ENCODE measurements at regions not wholly inside any gene's neighbourhood (a gene's known extent, or its start where the extent isn't known, plus 50 kb on each side); places are given as distances from the start of the nearest gene placed in this dataset.

DNA sequence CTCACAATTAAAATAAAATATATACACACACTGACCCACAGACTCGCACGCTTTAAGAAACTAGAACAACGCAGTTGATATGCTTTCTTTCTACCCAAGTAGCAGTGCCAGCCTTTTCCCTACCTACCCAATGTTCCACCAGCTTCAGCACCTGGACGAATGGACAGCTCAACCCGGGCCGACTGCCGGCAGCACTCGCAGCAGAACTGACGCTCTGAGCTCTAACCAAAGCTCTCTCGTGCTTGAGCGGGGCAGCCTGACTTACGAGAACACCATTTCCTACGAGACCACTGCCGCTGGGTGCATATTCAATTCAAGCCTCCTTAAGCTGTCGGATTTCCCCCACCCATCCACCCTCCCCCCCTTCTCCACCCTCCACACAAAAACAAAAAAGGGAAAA is 127.4 kb upstream of the DPYD start (continued):
- TF ChIP-seq, protein P1, sequence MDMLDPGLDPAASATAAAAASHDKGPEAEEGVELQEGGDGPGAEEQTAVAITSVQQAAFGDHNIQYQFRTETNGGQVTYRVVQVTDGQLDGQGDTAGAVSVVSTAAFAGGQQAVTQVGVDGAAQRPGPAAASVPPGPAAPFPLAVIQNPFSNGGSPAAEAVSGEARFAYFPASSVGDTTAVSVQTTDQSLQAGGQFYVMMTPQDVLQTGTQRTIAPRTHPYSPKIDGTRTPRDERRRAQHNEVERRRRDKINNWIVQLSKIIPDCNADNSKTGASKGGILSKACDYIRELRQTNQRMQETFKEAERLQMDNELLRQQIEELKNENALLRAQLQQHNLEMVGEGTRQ (IDR thresholded peaks at IDR 0.05; ENCODE audit: borderline replicate concordance, low read depth, low read length): no peak
- no peak for TF ChIP-seq GATA2 (CRISPR knock-in tag; IDR thresholded peaks at IDR 0.05)
- peak; percentile 77; the same call in 1 of the 2 replicates for TF ChIP-seq TAF1 (IDR thresholded peaks at IDR 0.05; ENCODE audit: borderline replicate concordance, low read depth, low read length)
- TF ChIP-seq RFX5 (IDR thresholded peaks at IDR 0.05; ENCODE audit: low read length): no peak
- TF ChIP-seq EZH2phosphoT487 (IDR thresholded peaks at IDR 0.05; ENCODE audit: borderline replicate concordance, low read depth): no peak
- TF ChIP-seq FOSL2 (IDR thresholded peaks at IDR 0.05; ENCODE audit: borderline replicate concordance, low read depth): no peak
- no peak for TF ChIP-seq EP300 (IDR thresholded peaks at IDR 0.05; ENCODE audit: borderline replicate concordance in 1 of 2, low read depth in 1 of 2, low read length in 1 of 2)
- no peak for TF ChIP-seq FOXJ3 (CRISPR knock-in tag; IDR thresholded peaks at IDR 0.05)
- TF ChIP-seq, protein P2, sequence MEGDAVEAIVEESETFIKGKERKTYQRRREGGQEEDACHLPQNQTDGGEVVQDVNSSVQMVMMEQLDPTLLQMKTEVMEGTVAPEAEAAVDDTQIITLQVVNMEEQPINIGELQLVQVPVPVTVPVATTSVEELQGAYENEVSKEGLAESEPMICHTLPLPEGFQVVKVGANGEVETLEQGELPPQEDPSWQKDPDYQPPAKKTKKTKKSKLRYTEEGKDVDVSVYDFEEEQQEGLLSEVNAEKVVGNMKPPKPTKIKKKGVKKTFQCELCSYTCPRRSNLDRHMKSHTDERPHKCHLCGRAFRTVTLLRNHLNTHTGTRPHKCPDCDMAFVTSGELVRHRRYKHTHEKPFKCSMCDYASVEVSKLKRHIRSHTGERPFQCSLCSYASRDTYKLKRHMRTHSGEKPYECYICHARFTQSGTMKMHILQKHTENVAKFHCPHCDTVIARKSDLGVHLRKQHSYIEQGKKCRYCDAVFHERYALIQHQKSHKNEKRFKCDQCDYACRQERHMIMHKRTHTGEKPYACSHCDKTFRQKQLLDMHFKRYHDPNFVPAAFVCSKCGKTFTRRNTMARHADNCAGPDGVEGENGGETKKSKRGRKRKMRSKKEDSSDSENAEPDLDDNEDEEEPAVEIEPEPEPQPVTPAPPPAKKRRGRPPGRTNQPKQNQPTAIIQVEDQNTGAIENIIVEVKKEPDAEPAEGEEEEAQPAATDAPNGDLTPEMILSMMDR (IDR thresholded peaks at IDR 0.05): peak; percentile 8; the same call in 1 of the 2 replicates
- TF ChIP-seq, protein P3, sequence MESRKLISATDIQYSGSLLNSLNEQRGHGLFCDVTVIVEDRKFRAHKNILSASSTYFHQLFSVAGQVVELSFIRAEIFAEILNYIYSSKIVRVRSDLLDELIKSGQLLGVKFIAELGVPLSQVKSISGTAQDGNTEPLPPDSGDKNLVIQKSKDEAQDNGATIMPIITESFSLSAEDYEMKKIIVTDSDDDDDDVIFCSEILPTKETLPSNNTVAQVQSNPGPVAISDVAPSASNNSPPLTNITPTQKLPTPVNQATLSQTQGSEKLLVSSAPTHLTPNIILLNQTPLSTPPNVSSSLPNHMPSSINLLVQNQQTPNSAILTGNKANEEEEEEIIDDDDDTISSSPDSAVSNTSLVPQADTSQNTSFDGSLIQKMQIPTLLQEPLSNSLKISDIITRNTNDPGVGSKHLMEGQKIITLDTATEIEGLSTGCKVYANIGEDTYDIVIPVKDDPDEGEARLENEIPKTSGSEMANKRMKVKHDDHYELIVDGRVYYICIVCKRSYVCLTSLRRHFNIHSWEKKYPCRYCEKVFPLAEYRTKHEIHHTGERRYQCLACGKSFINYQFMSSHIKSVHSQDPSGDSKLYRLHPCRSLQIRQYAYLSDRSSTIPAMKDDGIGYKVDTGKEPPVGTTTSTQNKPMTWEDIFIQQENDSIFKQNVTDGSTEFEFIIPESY (IDR thresholded peaks at IDR 0.05; ENCODE audit: borderline replicate concordance, low read depth): peak; percentile 89
- TF ChIP-seq FOXM1 (IDR thresholded peaks at IDR 0.05; ENCODE audit: low read depth): no peak
- no peak for TF ChIP-seq JUND (IDR thresholded peaks at IDR 0.05)
- peak; percentile 35; the same call in 1 of the 2 replicates for TF ChIP-seq RAD21 (IDR thresholded peaks at IDR 0.05; ENCODE audit: low read length)
- no peak for TF ChIP-seq GABPA (IDR thresholded peaks at IDR 0.05; ENCODE audit: low read depth)
- TF ChIP-seq NFIC (IDR thresholded peaks at IDR 0.05; ENCODE audit: borderline replicate concordance): no peak; the same call in none of the 2 replicates
- TF ChIP-seq, protein P4, sequence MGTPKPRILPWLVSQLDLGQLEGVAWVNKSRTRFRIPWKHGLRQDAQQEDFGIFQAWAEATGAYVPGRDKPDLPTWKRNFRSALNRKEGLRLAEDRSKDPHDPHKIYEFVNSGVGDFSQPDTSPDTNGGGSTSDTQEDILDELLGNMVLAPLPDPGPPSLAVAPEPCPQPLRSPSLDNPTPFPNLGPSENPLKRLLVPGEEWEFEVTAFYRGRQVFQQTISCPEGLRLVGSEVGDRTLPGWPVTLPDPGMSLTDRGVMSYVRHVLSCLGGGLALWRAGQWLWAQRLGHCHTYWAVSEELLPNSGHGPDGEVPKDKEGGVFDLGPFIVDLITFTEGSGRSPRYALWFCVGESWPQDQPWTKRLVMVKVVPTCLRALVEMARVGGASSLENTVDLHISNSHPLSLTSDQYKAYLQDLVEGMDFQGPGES (IDR thresholded peaks at IDR 0.05; ENCODE audit: low read depth, low read length): no peak
- 0 out of 2 replicates have a peak, but pooled peaks have one; percentile 28 for TF ChIP-seq YY1 (IDR thresholded peaks at IDR 0.05; ENCODE audit: low read depth)
- TF ChIP-seq, protein P5, sequence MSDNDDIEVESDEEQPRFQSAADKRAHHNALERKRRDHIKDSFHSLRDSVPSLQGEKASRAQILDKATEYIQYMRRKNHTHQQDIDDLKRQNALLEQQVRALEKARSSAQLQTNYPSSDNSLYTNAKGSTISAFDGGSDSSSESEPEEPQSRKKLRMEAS (IDR thresholded peaks at IDR 0.05; ENCODE audit: low read depth): peak; percentile 95
- no peak for TF ChIP-seq ELF1 (IDR thresholded peaks at IDR 0.05)
- no peak for TF ChIP-seq NRF1 (IDR thresholded peaks at IDR 0.05; ENCODE audit: low read depth, low read length)
- peak; percentile 36; the same call in 1 of the 2 replicates for TF ChIP-seq SMC3 (IDR thresholded peaks at IDR 0.05; ENCODE audit: low read depth, low read length)
